Prostate gland (tissue), 2 donors: ENCODE measurements at regions not wholly inside any gene's neighbourhood (a gene's known extent, or its start where the extent isn't known, plus 50 kb on each side); places are given as distances from the start of the nearest gene placed in this dataset.

Source experiments
- DNase-seq: peaks from one replicate; pipeline ENCODE4 v3.0.0-alpha.2; 2019; ENCODE audit warnings: low spot score
- H3K27ac ChIP-seq, 2 donors: fragments of 200-600 bp; sonication (generic); 2 replicates each; pipeline ENCODE4 v1.5.1; 2017 to 2019
- H3K27me3 ChIP-seq: fragments of 200-600 bp; sonication (generic); replicated peaks from 2 replicates; pipeline ENCODE4 v1.5.1; 2019; ENCODE audit not compliant: insufficient read depth
- H3K36me3 ChIP-seq, 2 donors: fragments of 200-600 bp; sonication (generic); 1 replicate in 1 of 2; 2 replicates in 1 of 2; pipeline versions ENCODE4 v1.5.1 to v1.8.1; 2017 to 2019
- H3K4me1 ChIP-seq: fragments of 200-600 bp; sonication (generic); replicated peaks from 2 replicates; pipeline ENCODE4 v1.5.1; 2019
- H3K4me3 ChIP-seq, 2 donors: fragments of 200-600 bp; sonication (generic); 2 replicates each; pipeline ENCODE4 v1.5.1; 2017 to 2019
- H3K9me3 ChIP-seq: fragments of 200-600 bp; sonication (generic); 2 replicates; pipeline ENCODE4 v1.5.1; 2017
- POLR2A ChIP-seq: fragments of 450-650 bp; IDR thresholded peaks from one replicate; pipeline ENCODE4 v1.6.1; 2016; ENCODE audit warnings: antibody characterized with exemption, mild to moderate bottlenecking
- POLR2AphosphoS5 ChIP-seq: sonication (generic); formaldehyde crosslinking; IDR thresholded peaks from one replicate; pipeline ENCODE4 v1.6.1; 2017; ENCODE audit warnings: antibody characterized with exemption
- WGBS: methylation state at CpG from one replicate; pipeline ENCODE4 v1.1.5; 2018; 5-methylcytosine and 5-hydroxymethylcytosine counted together
- intact Hi-C: fragments of 100-400 bp; cut with DNase I; formaldehyde crosslinking; loops from one replicate; pipeline ENCODE4 v1.14.2; 2022
- TF ChIP-seq, protein P1 (sequence below), 4 experiments: fragments of 200-600 bp in 2 of 4; fragments of 450-650 bp in 2 of 4; sonication (generic) in 2 of 4; IDR thresholded peaks; 1 replicate in 3 of 4; 2 replicates in 1 of 4; pipeline ENCODE4 v1.5.1; 2016 to 2019; ENCODE audit warnings: antibody characterized with exemption in 4 of 4, mild to moderate bottlenecking in 2 of 4, moderate library complexity in 2 of 4

DNA sequence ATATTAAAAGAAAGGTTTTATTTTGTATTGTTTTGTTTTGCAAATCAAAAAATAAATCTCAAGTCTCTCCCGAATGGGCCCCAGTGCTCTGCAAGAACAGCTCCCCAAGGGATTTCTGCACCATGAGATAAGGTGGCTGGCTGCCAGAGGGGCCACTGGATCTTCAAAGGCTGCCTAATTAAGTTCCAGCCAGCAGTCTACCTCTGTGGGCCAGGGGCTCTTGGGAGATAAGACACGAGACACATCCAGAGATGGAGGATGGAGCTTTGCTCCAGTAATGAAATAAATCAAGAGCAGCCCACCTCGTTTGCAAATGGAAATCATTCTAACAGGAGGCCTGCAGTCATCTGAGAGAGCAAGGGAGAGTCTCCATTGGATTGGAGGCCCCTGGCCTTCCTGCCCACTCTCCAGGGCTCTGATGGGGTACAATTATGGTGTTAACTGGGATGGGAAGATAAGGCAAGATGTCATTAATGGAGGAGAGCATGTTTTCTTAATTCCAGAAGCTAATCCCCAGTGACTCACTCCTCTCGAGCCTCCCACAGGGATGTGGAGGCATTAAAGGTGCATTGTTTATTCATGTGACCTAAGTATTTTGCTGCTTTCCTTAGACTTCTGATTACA, 155.2 kb upstream of the KAZN start:
- H3K4me3 ChIP-seq = no peak overlapping the region
- H3K27me3 ChIP-seq = no peaks in the 10 kb centered on the region
- 84% methylated on average over 4 of the region's 4 CpGs for WGBS
- no peaks in the 10 kb centered on the region for H3K4me1 ChIP-seq
- intact Hi-C loops = no loop called here
- H3K9me3 ChIP-seq = no peaks in the 10 kb centered on the region
- no peak overlapping the region for H3K27ac ChIP-seq
- DNase-seq = no peak
- no peak for TF ChIP-seq POLR2A
- TF ChIP-seq POLR2AphosphoS5 = no peak
- TF ChIP-seq, protein P1, sequence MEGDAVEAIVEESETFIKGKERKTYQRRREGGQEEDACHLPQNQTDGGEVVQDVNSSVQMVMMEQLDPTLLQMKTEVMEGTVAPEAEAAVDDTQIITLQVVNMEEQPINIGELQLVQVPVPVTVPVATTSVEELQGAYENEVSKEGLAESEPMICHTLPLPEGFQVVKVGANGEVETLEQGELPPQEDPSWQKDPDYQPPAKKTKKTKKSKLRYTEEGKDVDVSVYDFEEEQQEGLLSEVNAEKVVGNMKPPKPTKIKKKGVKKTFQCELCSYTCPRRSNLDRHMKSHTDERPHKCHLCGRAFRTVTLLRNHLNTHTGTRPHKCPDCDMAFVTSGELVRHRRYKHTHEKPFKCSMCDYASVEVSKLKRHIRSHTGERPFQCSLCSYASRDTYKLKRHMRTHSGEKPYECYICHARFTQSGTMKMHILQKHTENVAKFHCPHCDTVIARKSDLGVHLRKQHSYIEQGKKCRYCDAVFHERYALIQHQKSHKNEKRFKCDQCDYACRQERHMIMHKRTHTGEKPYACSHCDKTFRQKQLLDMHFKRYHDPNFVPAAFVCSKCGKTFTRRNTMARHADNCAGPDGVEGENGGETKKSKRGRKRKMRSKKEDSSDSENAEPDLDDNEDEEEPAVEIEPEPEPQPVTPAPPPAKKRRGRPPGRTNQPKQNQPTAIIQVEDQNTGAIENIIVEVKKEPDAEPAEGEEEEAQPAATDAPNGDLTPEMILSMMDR (IDR thresholded peaks at IDR 0.05) = no peak
- H3K36me3 ChIP-seq = no peaks in the 10 kb centered on the region

DNA sequence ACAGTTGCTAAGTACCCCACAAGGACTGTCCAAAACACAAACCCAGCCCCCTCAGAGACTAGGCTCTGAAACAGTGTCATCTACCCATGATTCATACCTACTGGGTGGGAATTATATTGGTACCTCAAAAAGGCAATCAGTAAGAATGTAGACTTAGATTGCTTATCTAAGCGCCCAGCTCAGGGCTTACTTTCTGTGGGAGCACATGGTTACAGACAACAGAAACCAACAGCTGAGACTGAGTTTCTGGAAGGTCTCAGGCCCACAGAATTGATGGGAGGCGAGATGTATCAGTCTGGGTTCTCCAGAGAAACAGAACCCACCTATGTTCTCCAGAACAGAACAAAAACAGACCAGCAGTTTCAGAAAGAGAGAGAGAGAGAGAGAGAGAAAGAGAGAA, 147.3 kb upstream of the KAZN start:
- TF ChIP-seq, protein P1 (IDR thresholded peaks at IDR 0.05) = no peak
- no peak for TF ChIP-seq POLR2A
- TF ChIP-seq POLR2AphosphoS5 = no peak
- H3K27ac ChIP-seq = no peak overlapping the region
- 87% methylated on average over 2 of the region's 2 CpGs for WGBS
- H3K36me3 ChIP-seq = no peaks in the 10 kb centered on the region
- intact Hi-C loops = no loop called here
- no peak for DNase-seq
- no peaks in the 10 kb centered on the region for H3K9me3 ChIP-seq
- H3K4me3 ChIP-seq = no peak overlapping the region
- H3K4me1 ChIP-seq = no peaks in the 10 kb centered on the region
- no peaks in the 10 kb centered on the region for H3K27me3 ChIP-seq

DNA sequence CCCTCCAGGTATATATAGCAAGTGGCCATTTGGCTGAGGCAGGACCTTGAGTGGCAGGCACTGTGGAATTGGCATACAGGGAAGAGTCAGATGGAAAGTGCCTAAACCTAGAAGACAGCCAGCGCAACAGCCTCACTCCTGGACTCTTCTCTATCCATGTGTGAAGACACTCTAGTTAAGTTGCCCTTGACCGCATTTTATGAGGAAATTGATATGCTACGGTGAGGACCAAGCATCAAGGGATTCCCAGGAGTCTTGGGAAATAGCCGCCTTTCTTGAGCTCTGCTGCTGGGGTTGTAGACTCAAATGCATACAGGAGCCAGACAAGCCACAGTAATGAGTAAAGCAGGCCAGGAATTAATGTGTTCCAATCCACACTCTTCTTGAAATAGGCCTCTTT, 145.9 kb upstream of the KAZN start:
- no peak for DNase-seq
- H3K36me3 ChIP-seq = no peaks in the 10 kb centered on the region
- H3K27ac ChIP-seq = no peak overlapping the region
- intact Hi-C loops = no loop called here
- TF ChIP-seq, protein P1 (IDR thresholded peaks at IDR 0.05) = no peak
- TF ChIP-seq POLR2AphosphoS5 = no peak
- no peak for TF ChIP-seq POLR2A
- no peak overlapping the region for H3K4me3 ChIP-seq
- H3K27me3 ChIP-seq = no peaks in the 10 kb centered on the region
- H3K4me1 ChIP-seq = no peaks in the 10 kb centered on the region
- no peaks in the 10 kb centered on the region for H3K9me3 ChIP-seq
- WGBS = 84% methylated on average over 4 of the region's 4 CpGs

DNA sequence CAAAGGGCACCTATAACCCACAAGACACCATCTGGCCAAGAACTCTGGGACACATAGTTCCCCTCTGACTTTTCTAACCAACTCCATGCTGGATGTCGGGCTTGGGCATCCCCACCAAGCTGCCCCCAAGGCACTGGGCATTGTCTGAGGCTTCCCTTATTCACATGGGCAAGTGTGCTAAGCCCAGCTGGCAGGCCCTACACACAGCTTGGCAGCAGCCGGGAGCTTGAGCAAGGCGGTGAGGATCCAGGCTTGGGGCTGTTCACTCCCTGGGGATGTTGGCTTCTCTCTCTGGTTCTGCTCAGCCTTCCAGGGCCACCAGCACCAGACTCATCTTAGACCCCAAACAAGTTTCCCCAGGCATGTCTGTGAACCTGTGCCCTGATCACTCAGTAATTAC, 138.3 kb upstream of the KAZN start:
- Histone ChIP-seq H3K27me3 (no peaks in the 10 kb centered on the region), H3K9me3 (no peaks in the 10 kb centered on the region), H3K27ac (no peak overlapping the region), H3K4me1 (no peaks in the 10 kb centered on the region), H3K36me3 (no peaks in the 10 kb centered on the region), H3K4me3 (no peak overlapping the region)
- intact Hi-C loops = no loop called here
- no peak for TF ChIP-seq POLR2A
- TF ChIP-seq POLR2AphosphoS5 = no peak
- TF ChIP-seq, protein P1 (IDR thresholded peaks at IDR 0.05) = no peak
- no peak for DNase-seq
- WGBS = 82% methylated on average over 3 of the region's 3 CpGs

DNA sequence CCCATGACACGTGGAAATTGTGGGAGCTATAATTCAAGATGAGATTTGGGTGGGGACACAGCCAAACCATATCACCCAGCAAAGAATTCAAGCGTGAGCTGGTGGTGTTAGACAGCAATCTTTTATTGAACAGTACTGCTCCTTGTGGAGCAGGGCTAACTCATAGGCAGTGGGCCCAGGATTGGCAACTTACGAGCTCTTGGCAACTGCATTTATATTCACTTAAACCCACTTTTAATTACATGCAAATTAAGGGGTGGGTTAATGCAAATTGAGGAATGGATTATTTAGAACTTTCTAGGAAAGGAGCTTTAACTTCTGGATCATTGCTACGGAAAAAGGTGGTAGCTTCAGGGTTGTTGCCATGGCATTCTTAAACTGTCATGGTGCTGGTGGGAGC, 135.6 kb upstream of the KAZN start:
- H3K27me3 ChIP-seq = no peaks in the 10 kb centered on the region
- TF ChIP-seq POLR2AphosphoS5 (no peak), POLR2A (no peak)
- TF ChIP-seq, protein P1 (IDR thresholded peaks at IDR 0.05) = no peak
- 97% methylated on average over 4 of the region's 4 CpGs for WGBS
- intact Hi-C loops = no loop called here
- no peak overlapping the region for H3K27ac ChIP-seq
- H3K9me3 ChIP-seq = no peaks in the 10 kb centered on the region
- H3K36me3 ChIP-seq = no peaks in the 10 kb centered on the region
- DNase-seq = no peak
- no peak overlapping the region for H3K4me3 ChIP-seq
- no peaks in the 10 kb centered on the region for H3K4me1 ChIP-seq
